ENCODE measurements at regions not wholly inside any gene's neighbourhood (a gene's known extent, or its start where the extent isn't known, plus 50 kb on each side); places are given as distances from the start of the nearest gene placed in this dataset.

DNA sequence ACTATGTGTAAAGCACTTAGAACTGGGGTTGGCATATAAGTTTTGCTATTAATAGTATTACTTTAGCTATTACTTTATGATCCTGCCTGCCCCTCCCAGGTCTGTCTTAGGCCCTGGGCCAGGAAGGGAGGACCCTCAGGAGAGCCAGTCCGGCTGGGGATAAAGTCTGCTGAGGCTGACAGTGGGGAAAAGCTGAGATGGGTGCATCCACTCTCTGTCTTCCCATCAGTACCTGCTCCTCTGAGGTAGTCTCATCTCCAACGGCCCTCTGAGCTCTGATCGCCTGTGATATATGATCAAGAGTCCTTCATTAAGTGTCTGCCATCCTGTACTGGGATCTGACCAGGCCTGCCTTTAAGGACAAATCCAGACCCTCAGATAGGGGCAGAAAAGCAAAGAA is 156.5 kb upstream of the PJA1 start:
- Histone ChIP-seq H3K4me2 (ENCODE audit: control insufficient read depth, insufficient read depth) (no peak overlapping the region), H3K27ac (ENCODE audit: control insufficient read depth, insufficient read depth) (no peak overlapping the region), H3K9me3 (replicated peaks; ENCODE audit: control insufficient read depth, insufficient read depth, low read length) (no peaks in the 10 kb centered on the region), H2AFZ (ENCODE audit: control insufficient read depth, low read depth, low read length) (no peak overlapping the region), H3K9ac (ENCODE audit: control insufficient read depth, insufficient read depth, low read length) (no peak overlapping the region), H3K4me3 (no peak overlapping the region), H3K36me3 (ENCODE audit: control insufficient read depth in 2 of 2, insufficient read depth in 2 of 2, low read length in 1 of 2) (no peaks in the 10 kb centered on the region), H3K4me1 (ENCODE audit: control insufficient read depth, insufficient read depth, low read length) (no peaks in the 10 kb centered on the region), H3K27me3 (replicated peaks in 1 of 2; ENCODE audit: control insufficient read depth in 2 of 2, insufficient read depth in 2 of 2, low read length in 1 of 2) (no peaks in the 10 kb centered on the region), H4K20me1 (ENCODE audit: control insufficient read depth, insufficient read depth) (no peaks in the 10 kb centered on the region), H3K79me2 (ENCODE audit: control insufficient read depth, insufficient read depth, low read length) (no peaks in the 10 kb centered on the region)
- intact Hi-C loops (cut with micrococcal nuclease; ENCODE audit: unreplicated experiment) (no loop called here), in situ Hi-C loops (cut with MboI) (no loop called here)
- ChIA-PET POLR2A (no interaction called here), RAD21 (ENCODE audit: unreplicated experiment) (no interaction called here), SMC1A (ENCODE audit: uncharacterized antibody, unreplicated experiment) (no interaction called here), CTCF (no interaction called here)
- TF ChIP-seq, protein P1, sequence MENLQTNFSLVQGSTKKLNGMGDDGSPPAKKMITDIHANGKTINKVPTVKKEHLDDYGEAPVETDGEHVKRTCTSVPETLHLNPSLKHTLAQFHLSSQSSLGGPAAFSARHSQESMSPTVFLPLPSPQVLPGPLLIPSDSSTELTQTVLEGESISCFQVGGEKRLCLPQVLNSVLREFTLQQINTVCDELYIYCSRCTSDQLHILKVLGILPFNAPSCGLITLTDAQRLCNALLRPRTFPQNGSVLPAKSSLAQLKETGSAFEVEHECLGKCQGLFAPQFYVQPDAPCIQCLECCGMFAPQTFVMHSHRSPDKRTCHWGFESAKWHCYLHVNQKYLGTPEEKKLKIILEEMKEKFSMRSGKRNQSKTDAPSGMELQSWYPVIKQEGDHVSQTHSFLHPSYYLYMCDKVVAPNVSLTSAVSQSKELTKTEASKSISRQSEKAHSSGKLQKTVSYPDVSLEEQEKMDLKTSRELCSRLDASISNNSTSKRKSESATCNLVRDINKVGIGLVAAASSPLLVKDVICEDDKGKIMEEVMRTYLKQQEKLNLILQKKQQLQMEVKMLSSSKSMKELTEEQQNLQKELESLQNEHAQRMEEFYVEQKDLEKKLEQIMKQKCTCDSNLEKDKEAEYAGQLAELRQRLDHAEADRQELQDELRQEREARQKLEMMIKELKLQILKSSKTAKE (IDR thresholded peaks at IDR 0.05; ENCODE audit: low read depth, poor library complexity, severe bottlenecking) = no peak
- TF ChIP-seq NFYA (IDR thresholded peaks at IDR 0.05; ENCODE audit: borderline replicate concordance, low read depth, low read length) = no peak
- TF ChIP-seq ZNF622 (IDR thresholded peaks at IDR 0.05) = no peak
- no TSS peak for BruUV-seq (replicated peaks)
- WGBS (ENCODE audit: insufficient coverage, insufficient replicate concordance, low lambda C conversion rate, missing lambda C conversion rate) = 0% methylated on average over 3 of the region's 3 CpGs
- no peak for FAIRE-seq
- no peak for ATAC-seq
- DNase-seq (ENCODE audit: low read depth, low spot score) = no peak

DNA sequence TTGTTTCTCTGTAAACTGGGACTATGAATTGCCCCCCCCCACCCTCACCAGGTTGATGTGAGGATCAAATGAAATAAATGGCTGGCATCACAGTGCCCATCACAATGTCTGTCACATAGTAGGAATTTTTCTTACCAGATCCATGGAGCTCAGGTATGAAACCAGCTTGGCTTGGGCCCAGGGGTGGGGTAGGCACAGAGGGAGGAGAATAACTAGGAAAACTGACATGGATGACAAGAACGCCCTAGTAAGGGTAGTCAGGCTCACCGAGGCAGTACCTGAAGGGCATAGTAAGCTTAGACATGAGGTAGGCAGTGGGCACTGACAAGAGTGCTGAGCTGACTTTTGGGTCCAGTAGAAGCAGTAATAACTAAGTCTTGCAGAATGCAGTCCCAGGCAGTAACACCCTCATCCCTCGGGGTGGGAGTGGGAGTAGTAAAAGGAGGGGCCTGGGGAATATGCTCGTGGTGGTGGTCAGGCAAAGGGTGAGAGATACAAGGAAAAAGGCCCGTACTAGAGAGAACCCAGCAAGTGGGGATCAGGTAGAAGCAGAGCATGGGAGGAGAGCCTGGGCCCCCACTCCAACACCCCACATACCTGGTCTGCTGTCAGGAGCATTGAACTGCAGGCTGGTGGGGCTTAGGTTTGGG is 155.9 kb upstream of the PJA1 start:
- POLR2A ChIA-PET = no interaction called here
- SMC1A ChIA-PET (ENCODE audit: uncharacterized antibody, unreplicated experiment) = no interaction called here
- Histone ChIP-seq H3K4me1 (ENCODE audit: control insufficient read depth, insufficient read depth, low read length) (no peaks in the 10 kb centered on the region), H2AFZ (ENCODE audit: control insufficient read depth, low read depth, low read length) (no peak overlapping the region), H3K4me2 (ENCODE audit: control insufficient read depth, insufficient read depth) (no peak overlapping the region), H3K27ac (ENCODE audit: control insufficient read depth, insufficient read depth) (no peak overlapping the region), H3K9ac (ENCODE audit: control insufficient read depth, insufficient read depth, low read length) (no peak overlapping the region), H4K20me1 (ENCODE audit: control insufficient read depth, insufficient read depth) (no peaks in the 10 kb centered on the region), H3K27me3 (replicated peaks in 1 of 2; ENCODE audit: control insufficient read depth in 2 of 2, insufficient read depth in 2 of 2, low read length in 1 of 2) (no peaks in the 10 kb centered on the region), H3K79me2 (ENCODE audit: control insufficient read depth, insufficient read depth, low read length) (no peaks in the 10 kb centered on the region), H3K36me3 (ENCODE audit: control insufficient read depth in 2 of 2, insufficient read depth in 2 of 2, low read length in 1 of 2) (no peaks in the 10 kb centered on the region), H3K4me3 (no peak overlapping the region), H3K9me3 (replicated peaks; ENCODE audit: control insufficient read depth, insufficient read depth, low read length) (no peaks in the 10 kb centered on the region)
- FAIRE-seq = no peak
- no TSS peak for BruUV-seq (replicated peaks)
- intact Hi-C loops (cut with micrococcal nuclease; ENCODE audit: unreplicated experiment) (no loop called here), in situ Hi-C loops (cut with MboI) (no loop called here)
- no peak for DNase-seq (ENCODE audit: low read depth, low spot score)
- WGBS (ENCODE audit: insufficient coverage, insufficient replicate concordance, low lambda C conversion rate, missing lambda C conversion rate) = 0% methylated on average over 5 of the region's 5 CpGs
- RAD21 ChIA-PET (ENCODE audit: unreplicated experiment) = no interaction called here
- ATAC-seq = no peak
- CTCF ChIA-PET = no interaction called here
- TF ChIP-seq SREBF1 (IDR thresholded peaks at IDR 0.05; ENCODE audit: low read length) = no peak
- TF ChIP-seq, protein P2, sequence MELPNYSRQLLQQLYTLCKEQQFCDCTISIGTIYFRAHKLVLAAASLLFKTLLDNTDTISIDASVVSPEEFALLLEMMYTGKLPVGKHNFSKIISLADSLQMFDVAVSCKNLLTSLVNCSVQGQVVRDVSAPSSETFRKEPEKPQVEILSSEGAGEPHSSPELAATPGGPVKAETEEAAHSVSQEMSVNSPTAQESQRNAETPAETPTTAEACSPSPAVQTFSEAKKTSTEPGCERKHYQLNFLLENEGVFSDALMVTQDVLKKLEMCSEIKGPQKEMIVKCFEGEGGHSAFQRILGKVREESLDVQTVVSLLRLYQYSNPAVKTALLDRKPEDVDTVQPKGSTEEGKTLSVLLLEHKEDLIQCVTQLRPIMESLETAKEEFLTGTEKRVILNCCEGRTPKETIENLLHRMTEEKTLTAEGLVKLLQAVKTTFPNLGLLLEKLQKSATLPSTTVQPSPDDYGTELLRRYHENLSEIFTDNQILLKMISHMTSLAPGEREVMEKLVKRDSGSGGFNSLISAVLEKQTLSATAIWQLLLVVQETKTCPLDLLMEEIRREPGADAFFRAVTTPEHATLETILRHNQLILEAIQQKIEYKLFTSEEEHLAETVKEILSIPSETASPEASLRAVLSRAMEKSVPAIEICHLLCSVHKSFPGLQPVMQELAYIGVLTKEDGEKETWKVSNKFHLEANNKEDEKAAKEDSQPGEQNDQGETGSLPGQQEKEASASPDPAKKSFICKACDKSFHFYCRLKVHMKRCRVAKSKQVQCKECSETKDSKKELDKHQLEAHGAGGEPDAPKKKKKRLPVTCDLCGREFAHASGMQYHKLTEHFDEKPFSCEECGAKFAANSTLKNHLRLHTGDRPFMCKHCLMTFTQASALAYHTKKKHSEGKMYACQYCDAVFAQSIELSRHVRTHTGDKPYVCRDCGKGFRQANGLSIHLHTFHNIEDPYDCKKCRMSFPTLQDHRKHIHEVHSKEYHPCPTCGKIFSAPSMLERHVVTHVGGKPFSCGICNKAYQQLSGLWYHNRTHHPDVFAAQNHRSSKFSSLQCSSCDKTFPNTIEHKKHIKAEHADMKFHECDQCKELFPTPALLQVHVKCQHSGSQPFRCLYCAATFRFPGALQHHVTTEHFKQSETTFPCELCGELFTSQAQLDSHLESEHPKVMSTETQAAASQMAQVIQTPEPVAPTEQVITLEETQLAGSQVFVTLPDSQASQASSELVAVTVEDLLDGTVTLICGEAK (IDR thresholded peaks at IDR 0.05; ENCODE audit: borderline replicate concordance) = no peak
- TF ChIP-seq, protein P3, sequence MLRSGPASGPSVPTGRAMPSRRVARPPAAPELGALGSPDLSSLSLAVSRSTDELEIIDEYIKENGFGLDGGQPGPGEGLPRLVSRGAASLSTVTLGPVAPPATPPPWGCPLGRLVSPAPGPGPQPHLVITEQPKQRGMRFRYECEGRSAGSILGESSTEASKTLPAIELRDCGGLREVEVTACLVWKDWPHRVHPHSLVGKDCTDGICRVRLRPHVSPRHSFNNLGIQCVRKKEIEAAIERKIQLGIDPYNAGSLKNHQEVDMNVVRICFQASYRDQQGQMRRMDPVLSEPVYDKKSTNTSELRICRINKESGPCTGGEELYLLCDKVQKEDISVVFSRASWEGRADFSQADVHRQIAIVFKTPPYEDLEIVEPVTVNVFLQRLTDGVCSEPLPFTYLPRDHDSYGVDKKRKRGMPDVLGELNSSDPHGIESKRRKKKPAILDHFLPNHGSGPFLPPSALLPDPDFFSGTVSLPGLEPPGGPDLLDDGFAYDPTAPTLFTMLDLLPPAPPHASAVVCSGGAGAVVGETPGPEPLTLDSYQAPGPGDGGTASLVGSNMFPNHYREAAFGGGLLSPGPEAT (IDR thresholded peaks at IDR 0.05; ENCODE audit: low read depth) = no peak
- no peak for TF ChIP-seq ESRRA (IDR thresholded peaks at IDR 0.05; ENCODE audit: low read length)
- TF ChIP-seq, protein P4, sequence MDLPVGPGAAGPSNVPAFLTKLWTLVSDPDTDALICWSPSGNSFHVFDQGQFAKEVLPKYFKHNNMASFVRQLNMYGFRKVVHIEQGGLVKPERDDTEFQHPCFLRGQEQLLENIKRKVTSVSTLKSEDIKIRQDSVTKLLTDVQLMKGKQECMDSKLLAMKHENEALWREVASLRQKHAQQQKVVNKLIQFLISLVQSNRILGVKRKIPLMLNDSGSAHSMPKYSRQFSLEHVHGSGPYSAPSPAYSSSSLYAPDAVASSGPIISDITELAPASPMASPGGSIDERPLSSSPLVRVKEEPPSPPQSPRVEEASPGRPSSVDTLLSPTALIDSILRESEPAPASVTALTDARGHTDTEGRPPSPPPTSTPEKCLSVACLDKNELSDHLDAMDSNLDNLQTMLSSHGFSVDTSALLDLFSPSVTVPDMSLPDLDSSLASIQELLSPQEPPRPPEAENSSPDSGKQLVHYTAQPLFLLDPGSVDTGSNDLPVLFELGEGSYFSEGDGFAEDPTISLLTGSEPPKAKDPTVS (IDR thresholded peaks at IDR 0.05; ENCODE audit: low read depth, low read length) = no peak
